ENCODE measurements at regions not wholly inside any gene's neighbourhood (a gene's known extent, or its start where the extent isn't known, plus 50 kb on each side); places are given as distances from the start of the nearest gene placed in this dataset.

- 94% methylated on average over 21 of the region's 21 CpGs for WGBS, 2 donors
- Histone ChIP-seq H3K4me3 (no peak overlapping the region), H3K4me1 (no peaks in the 10 kb centered on the region), H3K36me3 (no peaks in the 10 kb centered on the region), H3K9me3 (no peaks in the 10 kb centered on the region), H3K27ac (no peak overlapping the region), H3K27me3 (no peaks in the 10 kb centered on the region)
- TF ChIP-seq POLR2AphosphoS5 (IDR thresholded peaks at IDR 0.05), result no peak
- TF ChIP-seq POLR2A (IDR thresholded peaks at IDR 0.05), result no peak
- TF ChIP-seq CTCF (IDR thresholded peaks at IDR 0.05), result no peak
- no peak for TF ChIP-seq EP300 (IDR thresholded peaks at IDR 0.05)
- intact Hi-C loops (cut with DNase I), result no loop called here
- DNase-seq, result no peak
Measured at GRCh38 chr2:193580176-193580950, 1385.6 kb upstream of the TMEFF2 start.

- Histone ChIP-seq H3K4me3 (no peak overlapping the region), H3K27ac (no peak overlapping the region)
- WGBS, 2 donors, result 76 to 85% methylated on average over 2 of the region's 2 CpGs
Measured at GRCh38 chr2:193566886-193567285, 1372.2 kb upstream of the TMEFF2 start.

GRCh38 chr2:193566276-193566675, 1371.5 kb upstream of the TMEFF2 start:
- H3K9me3 ChIP-seq, result no peaks in the 10 kb centered on the region
- no peak overlapping the region for H3K4me3 ChIP-seq
- H3K36me3 ChIP-seq, result no peaks in the 10 kb centered on the region
- intact Hi-C loops (cut with DNase I), result no loop called here
- no peak for DNase-seq
- H3K27ac ChIP-seq, result no peak overlapping the region
- 58 to 85% methylated on average over 2 of the region's 2 CpGs for WGBS, 2 donors
- TF ChIP-seq CTCF (IDR thresholded peaks at IDR 0.05) (no peak), POLR2A (IDR thresholded peaks at IDR 0.05) (no peak), EP300 (IDR thresholded peaks at IDR 0.05) (no peak), POLR2AphosphoS5 (IDR thresholded peaks at IDR 0.05) (no peak)
- no peaks in the 10 kb centered on the region for H3K4me1 ChIP-seq
- no peaks in the 10 kb centered on the region for H3K27me3 ChIP-seq

More at GRCh38 chr2:193566886-193567285, 1372.2 kb upstream of the TMEFF2 start:
- no peak for DNase-seq
- intact Hi-C loops (cut with DNase I), result no loop called here
- no peaks in the 10 kb centered on the region for H3K36me3 ChIP-seq
- no peaks in the 10 kb centered on the region for H3K27me3 ChIP-seq
- no peaks in the 10 kb centered on the region for H3K9me3 ChIP-seq
- H3K4me1 ChIP-seq, result no peaks in the 10 kb centered on the region
- TF ChIP-seq POLR2AphosphoS5 (IDR thresholded peaks at IDR 0.05), result no peak
- TF ChIP-seq CTCF (IDR thresholded peaks at IDR 0.05), result no peak
- no peak for TF ChIP-seq EP300 (IDR thresholded peaks at IDR 0.05)
- TF ChIP-seq POLR2A (IDR thresholded peaks at IDR 0.05), result no peak

DNA sequence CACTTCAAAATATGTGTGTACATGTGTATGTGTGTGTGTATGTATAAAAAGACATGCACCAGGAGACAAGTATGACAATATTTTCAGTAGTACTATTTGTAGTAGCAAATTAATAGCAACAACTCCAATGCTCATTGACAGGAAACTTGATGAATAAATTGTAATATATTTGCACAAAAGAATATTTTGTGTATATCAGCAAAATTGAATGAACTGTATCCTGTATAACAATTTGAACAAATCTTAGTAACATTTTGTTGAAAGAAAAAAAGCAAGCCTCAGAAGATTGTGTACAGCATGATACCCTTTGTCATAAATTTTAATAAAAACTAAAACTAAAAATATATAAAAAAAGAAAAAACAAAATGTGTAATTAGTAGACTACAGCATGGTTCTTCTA, 1367.3 kb upstream of the TMEFF2 start:
- no peak overlapping the region for H3K27ac ChIP-seq
- intact Hi-C loops (cut with DNase I), result no loop called here
- no peaks in the 10 kb centered on the region for H3K9me3 ChIP-seq
- DNase-seq, result no peak
- H3K36me3 ChIP-seq, result no peaks in the 10 kb centered on the region
- no peak for TF ChIP-seq POLR2AphosphoS5 (IDR thresholded peaks at IDR 0.05)
- TF ChIP-seq CTCF (IDR thresholded peaks at IDR 0.05), result no peak
- TF ChIP-seq EP300 (IDR thresholded peaks at IDR 0.05), result no peak
- TF ChIP-seq POLR2A (IDR thresholded peaks at IDR 0.05), result no peak
- no peaks in the 10 kb centered on the region for H3K4me1 ChIP-seq
- H3K27me3 ChIP-seq, result no peaks in the 10 kb centered on the region
- no peak overlapping the region for H3K4me3 ChIP-seq

DNA sequence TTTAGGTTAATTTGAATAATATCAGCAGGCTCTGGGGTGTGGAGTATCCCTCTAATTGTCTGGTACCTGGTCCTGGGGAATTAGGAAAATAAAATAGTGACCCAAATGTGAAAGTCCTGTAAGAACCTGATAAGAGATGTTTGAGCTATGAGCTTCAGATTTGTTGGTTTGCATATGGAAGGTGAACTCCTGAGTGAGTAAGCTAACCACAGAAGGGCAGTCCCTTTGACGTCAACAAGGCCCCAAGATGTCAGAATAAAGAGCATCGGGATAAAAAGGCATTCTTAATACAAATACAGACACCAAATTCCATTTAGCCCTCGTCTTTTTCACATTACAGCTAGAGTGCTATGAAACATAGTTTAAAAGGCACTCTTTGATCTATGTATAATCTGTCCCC, 1366.3 kb upstream of the TMEFF2 start:
- no peak for TF ChIP-seq POLR2A (IDR thresholded peaks at IDR 0.05)
- no peak for TF ChIP-seq CTCF (IDR thresholded peaks at IDR 0.05)
- TF ChIP-seq EP300 (IDR thresholded peaks at IDR 0.05), result no peak
- TF ChIP-seq POLR2AphosphoS5 (IDR thresholded peaks at IDR 0.05), result no peak
- no peak overlapping the region for H3K27ac ChIP-seq
- no peak overlapping the region for H3K4me3 ChIP-seq
- intact Hi-C loops (cut with DNase I), result no loop called here
- DNase-seq, result no peak
- H3K27me3 ChIP-seq, result no peaks in the 10 kb centered on the region
- H3K4me1 ChIP-seq, result no peaks in the 10 kb centered on the region
- WGBS, 2 donors, result 84 to 85% methylated on average over 3 of the region's 3 CpGs
- no peaks in the 10 kb centered on the region for H3K36me3 ChIP-seq
- no peaks in the 10 kb centered on the region for H3K9me3 ChIP-seq

All from sigmoid colon (tissue), 6 donors.